HG03460 (cell line): ENCODE measurements at regions not wholly inside any gene's neighbourhood (a gene's known extent, or its start where the extent isn't known, plus 50 kb on each side); places are given as distances from the start of the nearest gene placed in this dataset.
"Not testable (repeated sequence)": the region's sequence is repeated elsewhere in the genome, so short reads cannot be mapped to it uniquely, and the experiment has no call there.

Source experiments
- ATAC-seq: cut with Tn5 transposase; IDR thresholded peaks from one replicate; pipeline ENCODE4 v1.9.1; 2021; ENCODE audit not compliant: unreplicated experiment

DNA sequence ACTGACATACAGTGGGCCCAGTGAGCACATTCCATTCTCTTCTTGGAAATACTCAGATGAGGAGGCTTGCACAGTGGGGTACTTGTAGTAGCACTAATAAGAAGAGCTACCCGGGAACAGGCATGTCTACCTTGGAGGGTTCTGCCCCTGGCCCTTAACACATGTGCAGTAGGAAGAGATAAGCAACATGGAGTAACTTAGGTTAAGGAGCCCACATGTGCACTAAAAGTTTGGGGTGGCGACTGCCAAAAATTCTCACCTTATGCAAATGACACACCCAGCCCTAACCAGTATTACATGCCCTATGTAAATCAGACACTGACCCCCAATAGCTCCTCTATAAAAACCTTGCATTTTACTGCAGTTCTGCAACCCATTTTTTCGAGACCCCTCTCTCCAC lies 1313.3 kb downstream of the KCNT2 start:
- no peak for ATAC-seq

DNA sequence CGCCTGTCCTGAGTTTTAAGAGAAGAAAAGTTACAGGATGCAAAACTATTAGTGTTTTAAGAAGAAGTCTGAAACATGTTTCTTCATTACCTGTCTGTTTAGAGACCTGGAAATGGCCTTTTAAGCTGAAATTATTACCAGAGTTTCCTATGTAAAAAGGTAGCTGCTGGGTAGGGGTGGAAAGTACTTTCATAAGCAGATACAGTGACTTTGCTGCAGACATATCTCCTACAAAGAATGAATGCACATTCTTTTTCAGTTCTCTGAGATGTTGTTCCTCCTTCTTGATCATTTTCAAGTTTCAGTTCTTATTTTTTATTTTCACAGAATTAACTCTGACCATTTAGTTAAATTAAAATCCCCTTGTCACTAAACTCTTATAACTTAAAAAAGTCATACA lies 1329.6 kb downstream of the KCNT2 start:
- ATAC-seq = peak; percentile 51

DNA sequence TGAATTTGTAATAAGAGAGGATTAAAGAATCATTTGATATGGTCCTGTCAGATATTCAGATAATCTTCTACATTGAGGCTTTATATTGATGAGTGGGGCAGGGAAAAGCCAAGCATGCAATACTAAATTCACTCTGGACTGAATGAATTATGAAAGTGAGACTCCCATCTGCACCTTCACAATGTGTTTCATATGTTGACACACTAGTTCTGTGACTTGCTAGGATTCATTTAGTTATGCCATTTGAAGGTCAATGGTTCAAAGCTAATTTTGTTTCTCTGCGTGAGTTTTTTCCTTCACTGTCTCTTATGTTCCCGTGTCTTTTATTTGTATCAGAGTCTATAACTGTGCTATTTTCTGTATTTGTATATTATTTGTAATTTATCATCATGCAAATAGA lies 1332.5 kb downstream of the KCNT2 start:
- no peak for ATAC-seq

DNA sequence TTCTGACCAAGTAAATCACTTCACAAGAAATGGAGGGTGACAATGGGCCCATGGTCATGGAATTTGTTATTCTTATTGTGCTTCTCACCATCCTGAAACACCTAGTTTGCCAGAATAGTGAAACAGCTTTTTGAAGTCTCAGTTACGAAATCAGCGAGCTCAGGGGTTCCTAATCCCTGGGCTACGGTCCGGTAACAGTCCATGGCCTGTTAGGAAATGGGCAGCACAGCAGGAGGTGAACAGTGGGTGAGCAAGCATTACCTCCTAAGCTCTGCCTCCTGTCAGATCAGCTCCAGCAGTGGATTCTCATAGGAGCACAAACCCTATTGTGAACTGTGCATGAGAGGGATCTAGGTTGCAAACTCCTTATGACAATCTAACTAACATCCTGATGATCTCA lies 1356.3 kb downstream of the KCNT2 start:
- ATAC-seq = no peak

DNA sequence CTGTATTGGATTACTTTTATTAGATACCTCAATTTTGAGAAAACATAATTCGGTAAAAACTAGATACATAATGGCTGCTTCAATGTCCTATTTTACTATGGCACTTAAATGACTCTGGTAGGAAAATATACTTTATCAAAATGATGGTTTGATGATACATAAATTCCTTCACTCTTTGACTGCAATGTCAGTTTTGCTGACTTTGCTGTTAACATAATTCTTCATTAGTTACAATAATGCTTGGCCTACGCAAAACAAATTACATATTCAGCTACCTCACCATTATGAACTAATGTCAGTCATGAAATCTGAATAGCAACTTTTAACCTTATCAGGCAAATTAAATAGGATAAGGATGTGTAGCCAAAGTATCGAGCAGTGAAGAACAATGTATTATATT lies 1364.7 kb downstream of the KCNT2 start:
- no peak for ATAC-seq

DNA sequence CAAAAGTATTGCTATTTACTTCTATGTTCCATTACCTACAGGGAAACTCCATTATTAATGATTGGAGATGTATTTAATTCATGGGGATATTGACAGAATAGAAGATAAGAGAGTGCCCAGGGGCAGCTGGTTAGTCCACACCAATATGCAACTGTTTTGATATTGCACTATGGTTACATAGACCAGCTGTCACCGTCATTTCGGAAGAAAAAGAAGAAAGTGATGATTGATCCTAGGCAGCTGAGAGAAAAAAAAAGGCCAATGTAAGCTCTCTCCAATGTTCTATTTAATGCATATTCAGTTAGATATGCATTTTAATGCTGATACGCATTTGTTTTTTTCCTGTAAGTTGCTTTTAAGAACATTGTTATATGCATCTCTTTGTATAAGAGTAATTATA lies 1367.2 kb downstream of the KCNT2 start:
- ATAC-seq = no peak

DNA sequence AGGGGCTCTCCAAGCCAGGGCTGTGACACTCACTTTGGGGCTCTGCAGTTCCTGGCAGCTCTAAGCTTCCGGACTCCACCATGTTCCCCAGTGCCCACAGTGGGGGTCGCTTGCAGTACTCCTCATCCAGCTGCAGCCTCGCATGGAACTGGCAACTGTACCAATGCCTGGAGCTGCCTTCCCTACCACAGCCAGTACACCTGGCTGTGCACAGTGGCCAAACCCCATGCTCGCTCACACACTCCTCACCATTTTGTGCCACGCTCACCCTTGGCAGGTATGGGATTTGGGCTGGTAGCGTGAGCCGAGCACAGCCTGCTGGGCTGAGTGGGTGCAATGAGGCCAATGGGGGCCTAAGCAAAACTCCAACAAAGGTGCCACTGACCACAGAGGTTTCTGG lies 1369.9 kb downstream of the KCNT2 start:
- no peak for ATAC-seq

DNA sequence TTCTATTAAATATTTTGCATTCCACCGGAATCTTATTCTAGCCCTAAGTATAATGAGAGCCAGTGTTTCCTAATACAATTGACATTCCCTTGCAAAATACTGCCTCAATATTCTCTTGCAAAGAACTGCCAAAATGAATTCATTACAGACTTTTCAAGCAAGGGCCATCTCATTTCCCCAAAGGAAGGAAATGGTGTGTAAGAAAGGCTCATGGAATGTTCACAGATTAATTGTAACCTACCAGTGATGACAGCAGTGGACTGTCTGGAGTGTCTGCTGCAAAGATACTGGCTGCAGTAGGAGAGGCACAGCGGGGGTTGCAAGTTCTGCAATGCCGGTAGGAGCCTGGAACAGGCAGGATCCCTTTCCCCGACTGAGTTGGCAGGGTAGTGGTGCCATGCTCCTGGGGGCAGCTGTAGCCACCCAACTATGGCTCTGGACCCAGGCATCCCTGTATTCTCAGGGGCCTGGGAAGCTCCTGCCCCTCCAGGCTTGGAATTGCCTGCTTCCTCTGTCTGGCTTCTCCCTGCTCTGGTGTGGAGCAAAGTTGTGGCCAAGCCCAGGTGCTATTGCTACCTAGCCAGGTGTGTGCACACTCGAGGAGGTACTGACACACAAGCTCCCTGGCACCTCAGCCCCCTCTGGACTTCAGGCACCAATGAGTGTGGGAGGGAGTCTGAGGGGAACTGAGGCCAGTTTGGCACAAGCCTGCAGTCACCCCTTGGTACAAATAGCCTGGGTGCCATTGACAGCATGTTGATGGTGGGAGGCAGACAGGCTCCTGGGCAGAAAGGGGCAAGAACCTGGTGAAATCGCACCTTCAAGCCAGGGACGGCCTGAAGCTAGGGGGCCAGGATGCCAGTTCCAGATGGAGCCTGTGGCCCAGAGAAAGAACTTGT lies 1371.0 kb downstream of the KCNT2 start:
- no peak for ATAC-seq

DNA sequence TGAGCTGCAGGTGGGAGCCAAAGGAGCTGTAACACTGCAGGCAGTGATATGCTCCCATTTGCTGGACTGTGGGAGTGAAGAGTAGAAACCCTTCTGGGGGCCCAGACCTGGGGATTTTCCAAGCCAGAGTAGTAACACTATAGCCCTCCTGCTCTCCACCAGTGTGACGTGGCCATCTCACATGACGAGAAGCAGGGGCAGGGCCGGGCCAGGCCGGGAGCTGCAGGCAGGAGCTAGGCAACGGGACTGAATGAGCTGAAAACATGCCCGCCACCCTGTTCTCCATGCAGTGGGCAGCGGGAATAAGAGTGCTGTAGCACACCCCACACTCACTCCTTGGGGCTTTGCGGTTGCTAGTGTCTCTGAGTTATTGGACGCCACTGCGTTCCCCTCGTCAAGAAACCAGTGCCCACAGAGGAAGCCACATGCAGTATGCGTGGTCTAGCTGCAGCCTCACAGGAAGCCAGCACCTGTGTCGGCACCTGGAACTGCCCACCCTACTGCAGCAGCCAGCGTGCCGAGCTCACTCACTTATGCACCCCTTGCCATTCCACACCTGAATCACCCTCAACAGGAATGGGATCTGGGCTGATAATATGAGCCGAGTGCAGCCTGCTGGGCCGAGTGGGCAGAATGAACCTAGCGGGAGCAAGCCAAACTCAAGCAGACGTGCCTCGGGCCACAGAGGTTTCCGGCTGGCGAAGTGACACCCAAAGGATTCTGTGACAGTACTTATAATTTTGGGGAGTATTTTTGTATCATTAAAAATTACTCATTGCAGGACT lies 1389.6 kb downstream of the KCNT2 start:
- ATAC-seq = no peak

DNA sequence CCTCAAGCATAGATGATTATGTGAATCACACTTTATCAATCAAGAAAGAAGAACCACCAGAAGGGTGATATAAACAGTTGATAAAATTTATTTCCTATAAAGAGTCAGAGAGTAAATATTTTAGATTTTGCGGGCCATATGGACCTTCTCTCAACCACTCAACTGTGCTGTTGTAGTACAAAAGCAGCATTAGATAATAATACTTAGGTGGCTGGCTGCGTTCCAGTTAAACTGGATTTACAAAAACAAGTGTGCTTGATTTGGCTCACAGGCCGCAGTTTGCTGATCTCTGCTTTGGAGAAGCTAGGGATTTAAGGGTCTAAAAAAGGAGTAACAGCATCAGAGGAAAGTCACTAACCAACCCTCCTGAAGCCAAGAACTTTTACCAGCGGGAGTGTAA lies 1406.0 kb downstream of the KCNT2 start:
- ATAC-seq = no peak

DNA sequence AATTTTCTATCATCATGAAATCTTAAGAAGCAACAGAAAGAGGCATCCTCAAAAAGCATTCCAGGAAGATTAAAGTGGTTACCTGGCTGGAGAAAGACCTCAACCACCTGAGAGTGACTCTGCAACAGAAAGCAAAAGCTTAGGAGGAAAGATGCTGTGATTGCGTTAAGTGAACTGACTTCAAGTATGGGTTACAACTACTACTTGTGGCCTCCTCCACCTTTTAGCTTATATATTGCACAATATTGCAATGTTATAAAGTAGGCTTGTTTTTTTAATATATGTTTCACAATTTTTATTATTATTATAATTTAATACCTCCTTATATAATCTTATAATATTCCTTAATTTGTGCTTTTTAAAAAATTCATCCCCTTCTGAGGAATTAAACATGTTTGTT lies 1407.5 kb downstream of the KCNT2 start:
- no peak for ATAC-seq

DNA sequence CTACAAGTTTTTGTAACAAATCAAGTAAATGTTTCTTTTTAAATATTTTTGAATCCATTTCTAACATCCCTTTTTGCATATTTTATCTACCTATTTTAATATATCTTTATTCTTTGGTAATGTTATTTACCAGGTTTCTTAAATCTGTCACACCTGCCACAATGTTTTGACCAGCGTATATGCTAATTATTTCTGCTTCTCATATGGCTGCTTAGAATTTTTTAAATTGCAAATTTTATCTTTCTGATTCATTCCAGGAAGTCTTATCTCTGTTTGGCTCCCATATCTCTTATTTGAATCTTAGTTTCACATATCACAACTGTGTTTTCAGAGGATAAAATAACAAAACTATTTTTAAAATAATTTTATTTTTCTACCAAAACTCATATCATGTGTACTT lies 1411.1 kb downstream of the KCNT2 start:
- ATAC-seq = no peak

DNA sequence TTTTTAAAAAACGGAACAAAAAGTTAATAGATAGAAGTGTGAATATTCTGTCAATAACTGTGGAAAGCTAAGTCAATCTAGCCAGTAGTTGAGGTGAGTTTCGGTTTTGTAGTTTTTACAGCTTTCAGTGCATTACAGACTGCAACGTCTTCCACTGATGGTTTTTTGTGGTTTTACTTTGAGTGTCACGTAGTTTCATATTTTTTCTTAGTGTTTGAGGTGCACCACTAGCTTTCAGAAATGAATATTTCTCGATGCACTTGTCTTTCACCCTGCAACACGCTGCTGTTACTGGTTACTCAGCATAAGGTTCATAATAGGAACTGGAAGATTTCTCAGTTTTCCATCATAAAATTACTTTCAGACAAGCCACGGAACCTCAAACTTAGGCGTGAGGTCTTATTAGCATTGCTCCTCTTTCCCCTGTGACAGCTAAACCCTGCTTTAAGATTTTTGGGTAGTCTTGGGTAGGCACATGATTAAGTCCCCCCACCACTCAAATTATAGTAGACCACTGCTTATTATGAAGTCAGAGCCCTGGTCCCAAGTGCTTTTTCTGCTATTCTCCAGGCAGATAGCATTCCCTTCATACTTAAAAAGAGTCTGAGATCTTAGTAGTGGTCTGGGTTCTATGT lies 1412.7 kb downstream of the KCNT2 start:
- ATAC-seq = peak; percentile 96

DNA sequence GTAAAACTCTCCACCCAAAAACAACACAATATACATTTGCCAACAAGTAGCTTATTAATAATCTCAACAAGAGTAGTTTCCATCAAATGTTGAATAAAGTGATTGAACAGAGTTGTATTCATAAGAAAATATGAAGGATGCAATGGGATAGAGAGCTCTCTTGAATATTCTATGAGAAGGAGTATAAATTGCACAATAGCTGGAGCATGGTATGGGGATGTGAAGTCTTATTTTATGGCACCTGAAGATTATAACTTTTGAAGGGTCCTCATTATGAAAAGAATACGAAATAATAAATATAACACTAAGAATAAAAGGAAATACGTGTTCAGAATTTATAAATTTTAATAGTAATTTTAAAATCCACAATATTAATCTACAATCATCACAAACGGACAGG lies 1415.1 kb downstream of the KCNT2 start:
- no peak for ATAC-seq

DNA sequence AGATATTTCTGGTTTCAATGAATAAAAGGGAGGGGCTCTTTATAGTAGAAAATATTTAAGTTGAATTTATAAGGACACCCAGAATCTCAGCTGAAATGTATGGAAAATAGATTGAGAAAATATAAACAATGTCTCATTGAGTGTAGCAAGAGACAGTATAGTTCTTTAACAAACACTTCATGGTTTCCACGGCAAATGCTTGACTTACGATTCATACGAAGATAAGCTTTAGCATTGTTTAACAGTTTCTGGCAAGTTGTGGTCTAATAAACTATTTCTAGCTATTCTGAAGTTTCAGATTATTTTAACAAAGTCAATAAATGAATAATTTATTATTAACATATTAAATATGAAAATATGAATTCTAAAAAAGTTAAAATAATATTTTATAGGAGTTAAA lies 1419.4 kb downstream of the KCNT2 start:
- ATAC-seq = no peak

DNA sequence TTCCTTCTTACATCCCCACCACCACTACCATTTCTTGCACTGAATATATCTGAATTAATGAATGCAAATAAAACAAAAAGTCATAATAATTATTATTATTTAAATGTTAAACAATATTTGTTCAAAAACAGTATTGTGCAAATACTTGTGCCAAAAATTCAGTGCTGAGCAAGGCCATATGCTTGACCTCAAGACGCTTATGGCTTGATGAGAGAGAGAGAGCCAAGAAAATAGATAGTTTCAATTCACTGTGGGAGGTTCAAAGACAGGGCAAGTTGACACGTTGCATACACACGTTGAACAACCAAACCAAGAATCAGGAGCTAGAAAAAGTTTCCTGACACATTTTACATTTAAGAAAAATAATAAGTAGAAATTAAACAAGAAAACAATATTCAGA lies 1421.7 kb downstream of the KCNT2 start:
- no peak for ATAC-seq

DNA sequence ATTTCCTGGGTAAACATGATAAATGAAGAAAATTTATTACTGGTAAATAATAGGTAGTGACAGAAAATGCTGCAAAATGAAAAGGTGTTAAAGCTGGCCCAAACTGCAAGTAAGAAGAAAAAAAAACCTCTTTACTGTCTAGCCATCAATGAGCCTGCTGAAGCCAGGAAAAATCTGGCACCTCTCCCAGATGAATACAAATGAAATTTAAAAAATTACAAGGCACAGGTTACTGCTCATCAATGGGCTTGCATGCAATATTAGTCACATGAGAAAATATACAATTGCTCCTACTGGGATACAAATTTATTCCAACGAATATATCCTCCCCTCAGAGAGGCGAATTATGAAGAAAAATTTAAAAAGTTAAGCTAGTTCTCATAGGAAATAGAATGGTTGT lies 1422.5 kb downstream of the KCNT2 start:
- ATAC-seq = no peak

DNA sequence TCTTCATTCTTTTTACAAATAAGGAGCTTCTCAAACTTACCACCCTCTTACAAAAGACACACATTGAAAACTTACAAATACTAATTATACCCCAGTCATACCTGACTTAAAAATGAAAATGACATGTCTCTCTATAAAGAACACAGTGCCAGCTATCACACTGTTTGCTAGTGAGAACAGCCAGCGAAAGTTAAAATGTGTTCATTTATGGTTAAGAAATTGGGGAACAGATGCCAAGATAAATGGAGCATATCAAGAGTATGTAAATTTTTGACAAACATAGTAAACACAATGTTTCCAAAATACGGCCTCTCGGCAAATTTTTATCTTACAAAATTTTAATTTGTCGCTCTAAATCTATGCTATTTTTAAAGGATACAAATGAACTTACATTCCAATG lies 1422.9 kb downstream of the KCNT2 start:
- no peak for ATAC-seq

DNA sequence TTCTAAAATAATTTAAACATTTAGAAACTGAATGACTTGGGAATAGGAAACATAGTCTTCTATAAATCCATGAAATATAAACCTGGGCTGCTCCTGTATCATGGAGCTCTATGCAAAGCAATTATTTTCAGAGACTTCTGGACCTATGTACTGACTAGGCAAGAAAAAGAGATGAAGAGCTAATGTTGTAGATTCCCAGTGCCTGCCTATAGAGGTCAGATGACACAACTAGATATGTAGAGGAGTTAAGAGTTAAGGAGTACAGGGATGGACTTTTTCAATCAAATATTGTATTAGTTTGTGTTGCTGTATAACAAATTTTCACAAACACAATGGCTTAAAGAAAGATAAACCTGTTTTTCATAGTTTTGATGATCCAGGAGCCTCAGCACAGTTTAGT lies 1434.5 kb downstream of the KCNT2 start:
- no peak for ATAC-seq

DNA sequence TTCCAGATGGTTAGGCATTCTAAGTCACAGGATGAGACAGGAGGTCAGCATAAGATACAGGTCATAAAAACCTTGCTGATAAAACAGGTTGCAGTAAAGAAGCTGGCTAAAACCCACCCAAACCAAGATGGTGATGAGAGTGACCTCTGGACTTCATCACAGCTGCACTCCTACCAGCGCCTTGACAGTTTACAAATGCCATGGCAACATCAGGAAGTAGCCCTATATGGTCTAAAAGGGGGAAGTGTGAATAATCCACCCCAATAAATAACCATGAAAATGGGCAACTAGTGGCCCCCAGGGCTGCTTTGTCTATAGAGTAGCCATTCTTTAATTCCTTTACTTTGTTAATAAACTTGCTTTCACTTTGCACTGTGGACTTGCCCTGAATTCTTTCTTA lies 1448.4 kb downstream of the KCNT2 start:
- ATAC-seq = not testable (repeated sequence)

DNA sequence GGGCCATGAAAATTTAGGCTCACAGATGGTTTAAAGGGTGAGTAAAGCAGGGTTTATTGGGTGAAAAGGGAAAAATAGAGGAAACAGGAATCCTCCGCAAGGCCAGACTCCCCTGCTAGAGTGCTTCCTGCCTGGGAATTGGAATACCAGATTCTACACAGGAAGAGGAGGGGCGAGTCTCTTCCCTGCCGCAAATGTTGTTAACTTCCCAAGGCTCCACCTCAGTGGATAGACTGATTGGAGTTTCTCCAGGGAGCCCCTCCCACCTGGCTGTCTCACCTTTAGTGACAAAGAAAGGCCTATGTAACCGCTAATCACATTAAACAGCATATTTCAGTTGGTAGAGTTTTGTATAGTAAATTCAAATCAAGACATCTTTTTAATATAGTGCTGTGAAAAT lies 1450.1 kb downstream of the KCNT2 start:
- no peak for ATAC-seq

DNA sequence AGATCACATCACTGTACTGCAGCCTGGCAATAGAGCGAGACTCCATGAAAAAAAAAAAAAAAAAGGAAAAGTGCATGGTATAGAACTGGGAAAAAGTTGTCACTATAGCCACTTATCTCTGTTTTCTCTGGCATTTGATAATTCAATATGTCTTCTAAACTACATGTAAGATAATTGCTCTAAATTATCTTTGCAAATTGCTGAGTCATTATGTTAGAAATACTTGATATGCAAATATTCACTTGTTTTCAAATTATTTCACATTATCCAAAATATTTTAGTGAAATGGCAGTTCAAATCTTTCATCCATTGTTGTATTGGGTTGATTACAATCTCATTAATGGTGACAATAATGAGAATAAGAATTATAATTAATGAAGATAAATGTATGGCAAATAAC lies 1455.1 kb downstream of the KCNT2 start:
- no peak for ATAC-seq
